GM23338 (cell line): ENCODE measurements at regions not wholly inside any gene's neighbourhood (a gene's known extent, or its start where the extent isn't known, plus 50 kb on each side); places are given as distances from the start of the nearest gene placed in this dataset.

Experiments used
- ATAC-seq: fragments of 200-7000 bp; cut with Tn5 transposase; 3 replicates; pipeline ENCODE4 v1.9.1; 2020
- DNase-seq: peaks from one replicate; pipeline ENCODE4 v3.0.0-alpha.2; 2015; ENCODE audit warnings: low spot score
- H2AFZ ChIP-seq: fragments of 200-600 bp; sonication (generic); 2 replicates; pipeline ENCODE4 v1.8.0; 2016; ENCODE audit warnings: antibody characterized with exemption, mild to moderate bottlenecking, moderate library complexity
- H3F3A ChIP-seq: fragments of 200-600 bp; sonication (generic); replicated peaks from 2 replicates; pipeline ENCODE4 v1.8.0; 2017; ENCODE audit warnings: antibody characterized with exemption, mixed run types, low read depth
- H3K27ac ChIP-seq: fragments of 200-600 bp; sonication (generic); 2 replicates; pipeline ENCODE4 v1.6.1; 2016; ENCODE audit warnings: low read depth
- H3K27me3 ChIP-seq: fragments of 200-600 bp; sonication (generic); 2 replicates; pipeline ENCODE4 v1.8.0; 2016; ENCODE audit warnings: mild to moderate bottlenecking, mixed run types, moderate library complexity; ENCODE audit not compliant: insufficient read depth
- H3K36me3 ChIP-seq: fragments of 200-600 bp; sonication (generic); 2 replicates; pipeline ENCODE4 v1.8.0; 2016; ENCODE audit warnings: mild to moderate bottlenecking; ENCODE audit not compliant: insufficient read depth
- H3K4me1 ChIP-seq: fragments of 200-600 bp; sonication (generic); 2 replicates; pipeline ENCODE4 v1.8.0; 2016; ENCODE audit warnings: mild to moderate bottlenecking, moderate library complexity; ENCODE audit not compliant: insufficient read depth
- H3K4me2 ChIP-seq: fragments of 200-600 bp; sonication (generic); 2 replicates; pipeline ENCODE4 v1.7.1; 2017; ENCODE audit warnings: mixed run types
- H3K4me3 ChIP-seq: fragments of 200-600 bp; sonication (generic); 2 replicates; pipeline ENCODE4 v1.6.1; 2016; ENCODE audit warnings: mixed run types
- H3K79me2 ChIP-seq: fragments of 200-600 bp; sonication (generic); replicated peaks from 2 replicates; pipeline ENCODE4 v1.8.0; 2017; ENCODE audit warnings: mild to moderate bottlenecking; ENCODE audit not compliant: insufficient read depth
- H3K9me2 ChIP-seq: fragments of 200-600 bp; sonication (generic); 2 replicates; pipeline ENCODE4 v1.8.0; 2017; ENCODE audit not compliant: insufficient read depth
- H4K20me1 ChIP-seq: fragments of 200-600 bp; sonication (generic); replicated peaks from 2 replicates; pipeline ENCODE4 v1.8.0; 2017; ENCODE audit warnings: mild to moderate bottlenecking; ENCODE audit not compliant: insufficient read depth
- H3K27ac Mint-ChIP-seq: 2 replicates; pipeline ENCODE4 v1.8.0; 2020; ENCODE audit warnings: inconsistent platforms, mild to moderate bottlenecking, moderate library complexity, mixed read lengths
- H3K27me3 Mint-ChIP-seq: 3 replicates; pipeline ENCODE4 v1.8.0; 2022; ENCODE audit warnings: low read depth, mild to moderate bottlenecking, moderate library complexity, mixed read lengths, inconsistent platforms; ENCODE audit not compliant: insufficient read depth, poor library complexity
- H3K36me3 Mint-ChIP-seq: 3 replicates; pipeline ENCODE4 v1.8.0; 2021; ENCODE audit warnings: low read depth, mild to moderate bottlenecking, inconsistent platforms, moderate library complexity, mixed read lengths
- H3K4me1 Mint-ChIP-seq: 3 replicates; pipeline ENCODE4 v1.8.0; 2020; ENCODE audit warnings: mild to moderate bottlenecking, inconsistent platforms, mixed read lengths
- H3K4me3 Mint-ChIP-seq: 3 replicates; pipeline ENCODE4 v1.8.0; 2021; ENCODE audit warnings: moderate library complexity, mild to moderate bottlenecking, inconsistent platforms, mixed read lengths
- H3K9me3 Mint-ChIP-seq: 3 replicates; pipeline ENCODE4 v1.8.0; 2020; ENCODE audit warnings: moderate library complexity, mild to moderate bottlenecking, inconsistent platforms, mixed read lengths
- CREB1 ChIP-seq: fragments of 250-450 bp; sonication (Bioruptor Pico); IDR thresholded peaks from 2 replicates; pipeline ENCODE4 v1.5.0; 2020; ENCODE audit warnings: low read depth, mild to moderate bottlenecking, moderate library complexity
- CTCF ChIP-seq, 2 experiments: fragments of 200-600 bp in 1 of 2; sonication (generic) in 1 of 2; conservative IDR thresholded peaks; 2 replicates each; pipeline versions ENCODE4 v1.5.1 to v1.6.1; 2016 to 2017; ENCODE audit warnings: antibody characterized with exemption in 2 of 2, low read depth in 2 of 2, mild to moderate bottlenecking in 2 of 2, moderate library complexity in 1 of 2
- ETS1 ChIP-seq: IDR thresholded peaks from 2 replicates; pipeline ENCODE4 v1.6.1; 2016; ENCODE audit warnings: antibody characterized with exemption
- EZH2 ChIP-seq: fragments of 200-600 bp; sonication (generic); IDR thresholded peaks from one replicate; pipeline ENCODE4 v1.8.0; 2017; ENCODE audit warnings: antibody characterized with exemption, mild to moderate bottlenecking, low read depth; ENCODE audit not compliant: unreplicated experiment
- EZH2phosphoT487 ChIP-seq: fragments of 200-600 bp; sonication (generic); IDR thresholded peaks from one replicate; pipeline ENCODE4 v1.8.1; 2018; ENCODE audit warnings: antibody characterized with exemption; ENCODE audit not compliant: unreplicated experiment
- POLR2AphosphoS5 ChIP-seq: IDR thresholded peaks from 2 replicates; pipeline ENCODE4 v1.6.1; 2016; ENCODE audit warnings: antibody characterized with exemption, low read depth
- REST ChIP-seq: IDR thresholded peaks from one replicate; pipeline ENCODE4 v1.6.1; 2018; ENCODE audit warnings: antibody characterized with exemption; ENCODE audit not compliant: unreplicated experiment
- STAT1 ChIP-seq: IDR thresholded peaks from one replicate; pipeline ENCODE4 v1.6.1; 2016; ENCODE audit warnings: antibody characterized with exemption; ENCODE audit not compliant: unreplicated experiment
- ZNF331 ChIP-seq: fragments of 250-450 bp; sonication (Bioruptor Pico); IDR thresholded peaks from 2 replicates; pipeline ENCODE4 v1.5.0; 2020; ENCODE audit warnings: low read depth, mild to moderate bottlenecking, moderate library complexity

- no peaks in the 10 kb centered on the region for H3K27me3 Mint-ChIP-seq
- Histone ChIP-seq H3K9me2 (no peaks in the 10 kb centered on the region), H3K4me3 (no peak overlapping the region), H3K36me3 (0 out of 2 replicates have a peak, but pooled peaks cover 4% of the 10 kb centered on the region), H3F3A (no peaks in the 10 kb centered on the region), H3K4me1 (no peaks in the 10 kb centered on the region), H2AFZ (no peak overlapping the region), H4K20me1 (no peaks in the 10 kb centered on the region), H3K27me3 (no peaks in the 10 kb centered on the region), H3K27ac (no peak overlapping the region), H3K4me2 (no peak overlapping the region), H3K79me2 (no peaks in the 10 kb centered on the region)
- no peak overlapping the region for H3K4me3 Mint-ChIP-seq
- TF ChIP-seq STAT1 (no peak), POLR2AphosphoS5 (no peak), CTCF (conservative IDR thresholded peaks at IDR 0.05; ENCODE audit: low read depth in 2 of 2) (no peak), ETS1 (no peak), EZH2 (no peak), ZNF331 (CRISPR knock-in tag) (no peak)
- H3K4me1 Mint-ChIP-seq = no peaks in the 10 kb centered on the region
- H3K9me3 Mint-ChIP-seq = peaks cover 12% of the 10 kb centered on the region
- ATAC-seq (no peak), DNase-seq (no peak)
- peaks cover 11% of the 10 kb centered on the region for H3K36me3 Mint-ChIP-seq
- H3K27ac Mint-ChIP-seq = no peak overlapping the region
Observed at GRCh38 chr1:87542697-87543096, 214.0 kb downstream of the LMO4 start.

- H3K9me3 Mint-ChIP-seq = no peaks in the 10 kb centered on the region
- Histone ChIP-seq H4K20me1 (no peaks in the 10 kb centered on the region), H3K9me2 (no peaks in the 10 kb centered on the region), H3K4me2 (no peak overlapping the region), H3F3A (no peaks in the 10 kb centered on the region), H2AFZ (no peak overlapping the region), H3K27ac (no peak overlapping the region), H3K27me3 (no peaks in the 10 kb centered on the region), H3K79me2 (no peaks in the 10 kb centered on the region), H3K4me1 (no peaks in the 10 kb centered on the region), H3K4me3 (no peak overlapping the region), H3K36me3 (no peaks in the 10 kb centered on the region)
- no peak overlapping the region for H3K4me3 Mint-ChIP-seq
- no peaks in the 10 kb centered on the region for H3K4me1 Mint-ChIP-seq
- no peak overlapping the region for H3K27ac Mint-ChIP-seq
- no peaks in the 10 kb centered on the region for H3K27me3 Mint-ChIP-seq
- no peaks in the 10 kb centered on the region; the same call in none of the 3 replicates for H3K36me3 Mint-ChIP-seq
- DNase-seq (no peak), ATAC-seq (no peak)
- TF ChIP-seq ZNF331 (CRISPR knock-in tag) (no peak), REST (no peak), ETS1 (no peak), CREB1 (CRISPR knock-in tag) (no peak), EZH2phosphoT487 (no peak)
Observed at GRCh38 chr1:87549738-87550137, 221.1 kb downstream of the LMO4 start.
